Activated CD4-positive, alpha-beta T cell treated with anti-CD3 and anti-CD28 coated beads, Interleukin-2, Interleukin-6, amounts not matched to agents 100 ng/mL and 50 ng/mL, durations not matched to agents 16 hours and 8 hours (primary cell): ENCODE measurements at regions not wholly inside any gene's neighbourhood (a gene's known extent, or its start where the extent isn't known, plus 50 kb on each side); places are given as distances from the start of the nearest gene placed in this dataset.
A peak's percentile ranks its signal among the peaks of the same experiment; 100 is the strongest.

Experiments used
- DNase-seq: peaks from one replicate; pipeline ENCODE4 v3.0.0-alpha.2; 2020

DNA sequence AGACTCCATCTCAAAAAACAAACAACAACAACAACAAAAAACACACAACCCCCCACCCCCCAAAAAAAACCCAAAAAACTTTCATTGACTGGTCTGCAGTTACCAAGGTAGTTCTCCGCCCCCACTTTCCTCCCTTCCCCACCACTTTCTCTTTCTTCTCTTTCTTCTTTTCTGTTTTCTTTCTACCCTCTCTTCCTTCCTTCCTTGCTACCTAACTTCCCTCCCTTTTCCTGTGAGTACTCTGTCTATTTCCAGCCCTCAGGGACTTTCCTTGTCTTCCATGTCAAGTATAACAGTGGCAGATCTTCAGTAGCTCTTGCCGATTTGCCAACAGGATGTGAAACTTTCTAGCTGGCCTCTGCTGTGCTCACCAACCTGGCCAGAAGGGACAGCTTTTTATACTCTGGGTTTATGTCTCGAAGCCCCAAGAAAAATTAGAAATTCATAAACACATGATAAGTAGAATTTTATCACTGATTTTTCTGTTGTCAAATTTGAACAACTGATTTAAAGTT, 399.5 kb downstream of the QKI start:
- DNase-seq, result no peak

DNA sequence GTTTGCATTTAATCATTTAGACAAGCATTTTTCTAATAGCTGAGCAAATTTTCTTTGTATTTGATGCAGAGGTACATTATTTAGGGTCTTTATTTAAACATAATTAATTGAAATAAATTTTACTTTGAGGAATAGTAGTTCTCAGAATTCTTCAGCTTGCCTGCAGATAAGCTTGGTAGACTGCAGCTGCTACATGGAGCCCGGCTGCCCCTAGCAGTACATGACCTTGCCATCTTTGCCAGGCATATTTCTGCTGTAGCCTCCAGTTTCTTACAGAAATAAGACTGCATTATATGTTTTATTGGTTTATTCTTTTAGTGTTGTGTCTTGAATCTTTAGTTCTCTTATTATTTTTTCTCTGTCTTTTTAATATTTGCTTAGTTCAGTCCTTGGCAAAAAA, 396.8 kb downstream of the QKI start:
- DNase-seq, result no peak

DNA sequence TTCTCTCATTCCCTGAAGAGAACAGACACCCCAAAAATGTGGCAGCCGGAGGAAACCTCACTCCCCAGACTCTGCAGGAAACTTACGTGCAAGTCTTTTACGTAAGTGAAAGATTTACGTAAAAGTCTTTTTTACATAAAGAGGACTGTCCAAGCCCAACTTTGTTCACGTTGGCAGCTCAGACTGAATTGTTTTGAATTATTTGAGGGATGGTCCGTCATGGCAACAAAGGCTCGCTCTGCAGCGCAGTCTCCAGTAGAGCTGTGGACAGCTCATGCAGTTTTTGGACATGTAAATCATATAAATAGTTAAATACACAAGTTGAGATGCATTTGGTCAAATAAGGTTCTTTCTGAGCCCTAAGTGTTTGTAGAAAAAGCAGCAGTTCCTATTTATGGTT, 394.8 kb downstream of the QKI start:
- no peak for DNase-seq

DNA sequence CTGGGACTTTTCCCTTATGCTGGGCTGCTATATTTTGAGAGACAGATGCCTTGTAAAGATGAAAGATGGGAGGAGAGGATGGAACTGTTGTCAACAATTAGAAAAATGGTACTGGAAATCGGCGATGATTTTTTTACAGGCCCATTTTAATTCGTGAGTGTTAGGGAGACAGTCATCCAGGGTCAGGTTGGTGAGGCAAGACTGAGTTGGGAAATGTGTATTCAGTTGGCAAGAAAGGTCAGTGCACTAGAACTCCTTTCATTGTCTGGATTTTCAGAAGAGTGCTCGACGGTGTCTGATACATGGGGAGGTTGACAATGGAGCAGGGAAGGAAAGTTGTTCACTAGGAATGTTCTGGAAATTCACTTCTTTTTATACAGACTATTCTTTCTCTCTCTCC, 394.4 kb downstream of the QKI start:
- DNase-seq, result no peak

DNA sequence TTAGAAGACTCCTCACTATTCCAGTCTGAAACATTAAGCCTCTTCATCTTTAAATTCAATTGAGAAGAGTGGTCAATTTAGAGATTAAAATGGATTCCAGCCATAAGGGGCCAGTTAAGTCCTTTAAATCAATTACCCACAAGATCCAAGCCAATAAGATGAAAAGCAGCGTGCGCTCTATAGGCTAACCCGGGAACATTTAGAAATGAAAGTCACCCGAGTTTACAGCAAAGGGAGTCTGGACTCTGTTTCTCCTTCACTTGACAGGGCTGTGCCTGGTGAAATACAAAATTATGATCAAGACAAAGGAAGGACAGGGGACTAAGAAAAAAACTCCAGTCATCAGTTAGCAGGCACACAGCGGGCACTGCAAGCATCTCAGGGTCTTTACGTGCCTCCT, 393.7 kb downstream of the QKI start:
- no peak for DNase-seq

DNA sequence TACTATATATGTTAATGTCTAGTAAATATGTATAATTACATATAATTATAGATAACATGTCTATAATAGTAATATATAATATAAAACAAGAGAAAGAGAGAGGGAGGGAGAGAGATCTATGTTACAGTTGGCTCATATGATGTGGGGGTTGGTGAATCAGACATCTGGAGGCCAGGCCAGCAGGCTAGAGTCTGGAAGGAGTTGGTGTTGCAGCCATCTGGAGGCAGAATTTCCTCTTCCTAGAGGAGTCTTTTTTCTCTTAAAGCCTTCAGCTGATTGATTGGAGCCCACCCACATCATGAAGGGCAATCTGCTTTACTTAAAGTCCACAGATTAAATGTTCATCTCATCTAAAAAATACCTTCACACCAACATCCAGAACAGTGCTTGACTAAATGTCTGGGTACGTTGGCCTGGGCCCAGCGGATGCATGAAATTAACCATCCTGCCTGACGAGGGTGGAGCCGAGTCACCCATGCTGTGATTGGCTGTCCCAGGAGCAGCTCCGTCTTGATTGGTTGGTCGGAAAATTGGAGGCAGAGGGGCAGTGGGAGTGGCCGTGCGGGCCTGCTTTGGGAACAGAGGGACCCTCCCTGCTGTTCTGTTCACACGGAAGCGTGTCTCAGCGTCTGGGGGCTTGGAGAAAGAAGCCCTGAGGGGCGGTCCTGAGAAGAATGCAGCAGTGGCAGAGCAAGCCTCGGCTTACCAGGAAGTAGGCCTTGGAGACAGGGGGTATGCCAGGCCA, 392.4 kb downstream of the QKI start:
- DNase-seq, result no peak

DNA sequence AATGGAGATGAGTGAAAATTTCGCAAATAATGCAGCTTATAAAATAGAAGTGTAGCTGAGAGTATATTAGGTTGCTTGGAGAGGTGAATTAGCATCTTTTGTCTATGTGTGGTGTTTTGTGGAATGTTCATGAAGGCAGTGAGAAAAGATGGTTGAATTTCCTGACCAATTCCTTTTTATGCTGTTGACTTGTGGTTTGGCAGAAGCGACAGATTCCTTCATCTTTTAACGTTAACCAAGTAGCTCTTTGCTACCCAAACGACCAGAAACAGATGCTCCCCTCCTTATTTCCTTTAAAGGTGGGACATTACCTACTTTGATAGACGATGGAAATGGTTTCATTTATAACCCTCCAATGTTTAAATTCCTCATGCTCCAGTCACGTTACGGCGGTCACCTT, 390.5 kb downstream of the QKI start:
- DNase-seq, result no peak

DNA sequence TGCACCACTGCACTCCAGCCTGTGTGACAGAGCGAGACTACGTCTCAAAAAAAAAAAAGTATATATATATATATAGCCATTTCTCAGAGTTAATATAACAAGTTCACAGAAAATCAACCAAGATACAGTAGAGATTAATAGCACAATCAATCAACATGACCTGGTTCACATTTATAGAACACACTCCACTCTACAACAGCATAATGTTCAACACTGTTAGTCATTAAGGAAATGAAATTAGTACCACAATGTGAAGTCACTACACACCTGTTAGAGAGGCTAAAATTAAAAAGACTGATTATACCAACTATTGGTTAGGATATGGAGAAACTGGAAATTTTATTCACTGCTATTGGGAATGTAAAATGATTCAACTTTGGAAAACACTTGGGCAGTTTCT, 387.7 kb downstream of the QKI start:
- no peak for DNase-seq

DNA sequence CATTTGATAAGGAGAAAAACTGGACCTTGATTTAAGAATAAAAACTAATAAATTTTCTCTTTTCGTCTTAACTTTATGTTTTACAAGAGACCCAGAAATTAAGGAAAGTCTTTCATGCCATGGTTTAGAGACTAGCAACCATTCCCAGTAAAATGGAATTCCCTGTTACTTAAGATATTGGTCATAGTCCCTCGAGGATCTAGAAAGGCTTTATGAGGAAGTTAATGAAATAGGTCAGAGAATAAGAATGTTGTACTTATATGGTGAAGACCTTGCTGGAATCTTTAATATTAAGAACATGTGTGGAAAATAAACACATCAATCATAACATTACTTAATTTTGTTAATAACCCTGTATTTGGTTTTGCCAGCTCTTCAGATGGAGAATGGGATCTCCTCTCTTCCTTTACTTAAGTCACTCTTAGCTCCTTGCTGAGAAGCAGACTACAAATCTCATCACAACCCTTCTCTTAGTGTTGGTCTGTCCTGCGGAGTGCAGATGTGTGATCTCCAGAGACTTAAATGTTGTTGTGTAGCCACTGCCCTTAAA, 382.9 kb downstream of the QKI start:
- no peak for DNase-seq

DNA sequence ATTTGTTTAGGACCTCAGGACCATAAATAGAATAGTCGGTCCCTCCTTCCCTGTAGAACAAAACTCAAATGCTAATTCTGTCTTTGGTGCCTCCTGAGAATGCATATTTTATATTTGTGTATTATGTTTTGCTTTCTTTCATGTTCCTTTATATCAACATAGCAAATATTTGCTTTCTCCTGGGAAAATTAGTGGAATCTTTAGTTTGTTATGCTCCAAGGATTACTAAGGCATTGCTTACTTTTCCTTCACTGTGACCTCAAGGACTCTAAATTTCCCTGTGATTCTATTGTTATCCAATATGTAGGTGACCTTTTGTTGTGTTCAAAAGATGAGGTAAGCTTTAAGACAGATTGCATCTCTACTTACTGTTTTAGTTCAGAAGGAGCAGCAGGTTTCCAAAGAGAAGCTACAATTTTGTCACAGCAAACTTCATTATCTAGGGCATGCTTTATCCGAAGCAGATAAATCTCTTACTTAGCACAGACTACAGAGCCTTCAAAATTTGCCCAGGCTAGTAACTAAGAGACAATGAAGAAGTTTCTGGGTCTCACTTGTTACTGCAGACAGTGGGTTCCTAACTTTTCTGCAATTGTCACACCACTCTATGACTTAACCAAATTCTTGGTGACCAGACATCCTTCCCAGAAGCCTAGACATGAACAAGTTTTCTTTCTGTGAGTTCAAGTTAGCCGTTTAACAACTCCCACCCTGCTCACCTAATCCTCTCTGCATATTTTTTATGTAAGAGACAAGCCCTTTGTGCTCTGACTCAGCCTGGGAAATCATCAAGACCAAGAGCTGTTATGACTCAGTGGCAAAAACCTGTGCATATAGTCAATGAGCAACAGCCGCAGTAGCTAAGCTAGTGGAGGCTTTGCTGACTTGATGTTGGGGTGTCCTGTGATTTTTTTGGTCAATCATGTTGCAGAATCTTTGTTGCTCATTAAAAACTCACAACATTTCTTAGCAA, 378.8 kb downstream of the QKI start:
- peak; percentile 58 for DNase-seq

DNA sequence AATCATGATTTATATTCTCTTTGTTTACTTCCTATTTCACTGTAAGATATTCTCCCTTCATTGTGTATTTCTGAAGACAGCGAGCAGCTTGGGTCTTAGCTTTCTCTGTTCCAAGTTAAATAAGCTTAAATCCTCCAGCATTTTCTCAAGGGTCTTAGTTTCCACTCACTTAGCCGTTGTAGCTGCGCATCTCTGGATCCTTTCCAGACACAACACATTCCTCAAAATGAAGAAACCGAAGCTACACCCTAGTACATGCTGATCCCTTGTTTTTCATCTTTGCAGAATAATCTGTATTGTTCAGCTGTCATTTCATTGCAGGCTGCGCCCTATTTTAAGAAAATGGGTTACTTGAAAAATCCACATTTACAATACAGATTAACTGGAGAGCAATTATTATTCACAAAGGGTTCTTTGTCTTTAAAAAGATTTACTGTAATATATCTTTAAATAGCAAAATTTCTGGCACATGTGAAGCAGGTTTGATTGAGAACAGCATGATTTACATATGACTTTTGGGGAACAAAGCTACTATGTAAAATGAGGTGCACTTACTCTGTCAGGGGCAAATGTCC, 375.8 kb downstream of the QKI start:
- no peak for DNase-seq

DNA sequence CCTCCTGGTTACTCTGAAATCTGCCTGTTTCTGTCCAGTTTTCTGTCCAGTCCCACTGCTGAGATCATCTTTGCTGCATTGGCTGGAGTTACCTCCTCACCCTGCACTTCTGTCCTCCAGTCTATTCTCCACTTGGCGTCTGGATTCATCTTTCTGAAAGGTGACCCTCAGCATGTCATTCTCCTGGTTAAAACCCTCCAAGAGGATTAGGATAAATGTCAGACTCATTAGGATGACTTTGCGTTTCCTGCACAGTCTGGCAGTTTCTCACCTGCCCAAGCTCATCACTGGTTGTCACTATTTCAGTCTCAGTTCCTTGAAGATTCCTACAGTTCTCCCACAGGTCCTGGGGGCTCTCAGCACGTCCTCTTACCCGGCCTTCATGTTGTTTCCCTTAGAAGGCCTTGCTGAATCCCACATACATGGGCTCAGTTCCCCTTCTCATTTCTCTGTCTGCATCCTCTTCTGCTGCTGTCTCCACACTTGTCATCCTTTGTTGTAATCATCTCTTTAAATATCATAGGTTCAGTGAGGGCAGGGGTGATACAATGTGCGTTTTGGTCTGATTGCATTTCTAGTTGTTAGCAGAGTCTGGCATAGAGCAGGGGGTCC, 374.8 kb downstream of the QKI start:
- no peak for DNase-seq

DNA sequence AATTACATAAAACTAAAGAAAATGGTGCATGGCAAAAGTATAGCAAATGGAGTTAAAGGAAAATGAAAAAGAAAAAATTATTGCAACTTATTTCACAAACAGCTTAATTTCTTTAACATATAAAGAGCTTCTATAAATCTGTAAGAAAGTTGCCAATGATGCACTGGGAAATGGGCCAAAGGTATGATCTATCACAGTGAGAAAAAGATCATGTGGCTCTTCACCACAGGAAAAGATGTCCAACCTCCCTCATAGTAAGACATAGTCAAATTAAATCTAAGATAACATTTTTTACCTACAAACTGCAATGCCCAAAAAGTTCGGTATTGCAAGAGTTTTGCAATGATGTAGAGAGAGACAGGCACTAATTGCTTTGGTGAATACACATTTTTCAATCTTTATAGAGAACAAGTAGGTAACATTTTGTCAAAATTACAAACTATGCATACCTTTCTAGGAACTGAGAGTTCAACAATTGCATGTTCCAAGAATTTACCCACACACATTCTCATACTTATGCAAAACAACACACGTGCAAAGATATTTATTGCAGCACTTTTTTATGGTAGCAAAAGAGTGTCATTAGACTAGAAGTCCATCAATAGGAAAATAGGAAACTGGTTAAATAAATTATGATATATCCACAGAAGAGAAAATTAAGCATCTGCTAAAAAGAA, 372.6 kb downstream of the QKI start:
- no peak for DNase-seq

DNA sequence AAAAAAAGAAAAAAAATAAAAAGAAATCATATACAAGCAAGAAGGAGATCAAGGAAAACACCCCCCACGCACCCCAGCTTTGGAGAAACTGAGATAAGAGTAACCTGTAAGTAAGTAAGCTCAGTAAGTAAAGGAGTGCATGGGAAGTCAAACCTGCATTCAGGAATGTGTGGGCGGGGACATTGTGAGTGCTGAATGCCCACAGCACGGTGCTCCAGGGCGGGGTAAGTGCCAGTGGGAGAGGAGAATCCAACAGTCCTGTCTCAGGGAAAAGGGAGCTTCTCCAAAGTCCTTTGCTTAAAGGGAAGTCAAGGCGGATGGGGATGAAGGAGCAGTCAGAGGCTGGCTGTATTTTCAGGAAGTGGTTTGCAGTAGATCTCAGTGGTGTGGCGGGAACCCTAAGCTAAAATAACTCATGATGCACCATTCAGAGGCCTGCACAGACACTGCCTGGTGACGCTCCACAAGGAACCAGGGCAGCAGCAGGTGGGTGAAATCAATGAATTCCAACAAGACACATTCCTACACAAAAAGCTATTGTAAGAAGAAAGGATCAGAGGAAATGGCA, 368.0 kb downstream of the QKI start:
- no peak for DNase-seq

DNA sequence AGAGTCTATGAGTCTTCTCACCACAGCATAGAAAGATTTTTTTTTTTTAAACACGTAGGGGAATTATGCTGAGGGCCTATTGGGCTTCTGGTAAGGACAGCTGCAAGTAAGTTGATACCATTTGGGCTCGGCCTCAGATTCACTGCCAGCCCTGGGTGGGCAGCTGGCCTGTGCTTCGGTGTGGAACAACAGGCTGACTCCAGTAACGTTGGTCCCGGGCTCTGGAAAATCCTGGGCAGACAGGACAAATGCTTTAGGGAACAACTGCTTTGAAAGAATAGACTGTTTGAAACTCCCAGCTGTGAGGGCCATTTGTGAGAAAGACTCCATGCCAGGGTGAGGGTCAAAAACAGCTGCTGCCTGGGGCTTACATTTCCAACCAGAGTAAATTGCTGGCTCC, 366.5 kb downstream of the QKI start:
- no peak for DNase-seq

DNA sequence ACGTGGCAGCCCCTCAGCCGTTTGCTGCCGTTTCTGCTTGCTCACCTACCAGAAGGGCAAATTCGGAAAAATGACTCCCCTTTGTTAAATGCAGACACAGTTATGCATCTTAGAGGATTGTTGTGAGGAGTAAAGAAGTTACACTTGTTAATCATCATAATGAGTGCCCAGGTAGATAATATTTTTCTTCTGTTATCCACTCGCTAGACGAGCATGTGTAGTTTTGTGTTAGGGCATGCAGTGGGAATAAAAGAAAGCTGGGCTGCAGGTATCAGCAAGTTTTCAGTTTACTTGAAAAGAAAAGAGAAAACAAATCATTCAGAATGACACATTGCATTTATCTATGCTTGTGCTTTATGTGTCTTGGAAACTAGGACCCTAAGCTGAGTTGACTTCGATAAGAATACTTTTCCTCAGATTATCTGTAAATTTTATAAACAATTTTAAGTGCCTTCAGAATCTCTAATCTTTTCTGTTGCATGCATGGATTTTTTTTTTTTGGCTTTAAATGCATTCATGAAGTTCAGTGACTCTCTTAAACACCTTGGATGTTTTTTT, 365.3 kb downstream of the QKI start:
- DNase-seq, result no peak

DNA sequence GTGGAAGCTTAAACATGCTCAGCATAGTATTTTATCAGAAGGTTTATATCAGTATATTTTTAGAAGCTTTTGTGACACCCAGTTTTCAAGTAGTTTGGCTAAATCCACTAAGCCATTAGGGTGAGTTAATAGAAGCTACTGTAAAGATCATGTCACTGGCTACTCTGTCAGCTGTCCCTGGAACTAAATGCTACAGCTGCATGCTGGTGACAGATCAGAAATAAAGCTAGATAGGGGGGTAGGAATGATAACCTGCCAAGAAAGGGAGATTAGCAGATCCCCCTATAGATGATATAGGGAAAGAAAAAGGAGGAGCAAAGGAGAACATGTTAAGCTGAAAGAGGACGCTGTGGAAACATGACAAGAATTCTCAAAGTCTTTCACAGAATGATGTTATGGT, 363.2 kb downstream of the QKI start:
- no peak for DNase-seq

DNA sequence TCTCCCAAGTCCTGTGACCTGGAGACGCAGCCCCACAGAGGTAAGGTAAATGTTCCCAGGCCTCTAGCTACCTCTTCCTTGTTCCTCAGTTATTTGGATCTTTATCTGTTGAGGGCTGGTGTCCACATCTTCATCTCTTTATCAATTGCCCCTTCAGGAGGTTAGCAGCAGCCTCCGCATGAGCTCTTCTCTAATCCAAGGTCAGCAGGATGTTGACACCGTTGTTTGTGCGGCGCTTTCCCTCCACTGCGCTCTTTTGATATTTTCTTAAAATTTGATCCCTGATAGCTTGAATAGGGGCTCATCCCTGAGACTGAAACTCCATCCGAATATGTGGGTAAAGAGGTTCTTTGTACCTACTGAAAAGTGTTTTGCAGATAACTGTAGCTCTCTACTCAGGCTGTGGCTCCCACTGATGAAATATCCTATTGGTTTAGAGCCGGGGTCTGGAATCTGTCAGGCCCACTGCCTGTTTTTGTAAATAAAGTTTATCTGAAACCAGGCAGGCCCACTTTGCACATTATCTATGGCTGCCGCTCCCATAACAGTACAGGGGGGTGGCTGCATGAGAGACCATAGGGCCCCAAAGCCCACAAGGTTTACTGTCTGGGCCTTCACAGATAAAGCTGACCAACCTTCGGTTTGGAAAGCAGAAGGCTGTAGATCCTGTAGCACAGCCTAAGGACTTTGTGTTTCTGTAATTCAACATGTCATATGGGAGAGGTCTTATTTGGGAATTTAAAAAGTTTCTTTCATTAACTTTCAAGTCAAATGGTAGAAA, 362.6 kb downstream of the QKI start:
- no peak for DNase-seq

DNA sequence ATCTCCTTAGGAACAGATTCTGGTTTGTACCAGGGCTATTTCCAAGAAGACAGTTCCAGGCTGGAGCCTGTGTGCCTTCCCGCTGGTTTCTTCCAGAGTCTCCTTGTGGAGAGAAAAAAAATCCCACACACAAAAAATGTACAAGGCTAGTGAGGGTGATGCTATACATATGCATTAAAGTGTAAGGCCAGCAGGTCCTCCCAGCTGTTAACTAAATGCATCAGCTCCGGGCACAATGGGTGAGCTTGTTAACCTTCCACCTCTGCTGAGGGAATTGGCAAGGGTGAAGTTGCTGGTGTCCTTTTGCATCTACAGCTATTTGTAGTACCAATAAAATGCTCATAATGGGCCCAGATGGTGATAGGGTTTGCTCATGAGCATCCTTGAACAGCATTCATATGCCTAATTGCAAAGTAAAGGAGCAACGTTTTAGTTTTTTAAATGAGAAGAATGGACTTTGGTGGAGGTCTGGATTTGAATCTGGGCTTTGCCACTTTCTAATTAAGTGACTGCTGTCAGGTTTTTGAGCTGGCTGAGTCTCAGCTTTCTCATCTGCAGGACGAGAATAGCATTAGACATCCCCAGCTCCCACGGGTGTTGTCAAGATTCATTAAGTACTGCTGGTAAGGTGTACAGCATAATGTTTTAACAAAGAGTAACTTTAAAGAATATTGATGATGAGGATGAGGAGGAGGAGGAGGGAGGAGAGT, 361.8 kb downstream of the QKI start:
- no peak for DNase-seq

DNA sequence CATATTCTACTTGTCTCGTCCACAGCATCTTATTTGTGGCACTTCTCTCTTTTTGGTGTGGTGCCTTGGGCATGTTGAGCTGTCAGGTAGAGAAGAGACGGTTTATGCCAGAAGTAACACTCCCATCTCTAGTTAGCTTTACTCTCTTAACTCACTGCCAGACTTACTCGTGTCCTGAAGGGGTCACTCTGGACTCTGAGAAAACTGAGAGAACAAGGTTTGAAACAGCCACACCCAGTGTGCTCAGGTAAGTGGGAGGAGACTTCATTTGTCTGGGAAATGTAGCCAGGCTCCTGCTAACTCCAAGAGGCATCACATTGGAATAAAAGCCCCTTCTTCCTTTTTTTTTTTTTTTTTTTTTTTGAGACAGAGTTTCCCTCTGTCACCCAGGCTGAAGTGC, 360.8 kb downstream of the QKI start:
- no peak for DNase-seq
